GM12865 (cell line): ENCODE measurements at regions not wholly inside any gene's neighbourhood (a gene's known extent, or its start where the extent isn't known, plus 50 kb on each side); places are given as distances from the start of the nearest gene placed in this dataset.

ENCODE experiments used
- DNase-seq: peaks from one replicate; pipeline ENCODE4 v3.0.0; 2010; ENCODE audit warnings: low read depth
- H3K4me3 ChIP-seq: 2 replicates; pipeline ENCODE4 v1.5.1; 2011; ENCODE audit warnings: mild to moderate bottlenecking, low read depth, low read length, control low read depth
- TF ChIP-seq, protein P1 (sequence below): IDR thresholded peaks from 2 replicates; pipeline ENCODE4 v1.5.1; 2011; ENCODE audit warnings: low read length, control low read depth, low read depth, inconsistent platforms; ENCODE audit not compliant: insufficient read depth; ENCODE audit errors: missing control alignments

GRCh38 chr2:120405759-120406099 is 59.8 kb downstream of the INHBB start:
- DNase-seq = no peak
- no peak overlapping the region for H3K4me3 ChIP-seq
- TF ChIP-seq, protein P1, sequence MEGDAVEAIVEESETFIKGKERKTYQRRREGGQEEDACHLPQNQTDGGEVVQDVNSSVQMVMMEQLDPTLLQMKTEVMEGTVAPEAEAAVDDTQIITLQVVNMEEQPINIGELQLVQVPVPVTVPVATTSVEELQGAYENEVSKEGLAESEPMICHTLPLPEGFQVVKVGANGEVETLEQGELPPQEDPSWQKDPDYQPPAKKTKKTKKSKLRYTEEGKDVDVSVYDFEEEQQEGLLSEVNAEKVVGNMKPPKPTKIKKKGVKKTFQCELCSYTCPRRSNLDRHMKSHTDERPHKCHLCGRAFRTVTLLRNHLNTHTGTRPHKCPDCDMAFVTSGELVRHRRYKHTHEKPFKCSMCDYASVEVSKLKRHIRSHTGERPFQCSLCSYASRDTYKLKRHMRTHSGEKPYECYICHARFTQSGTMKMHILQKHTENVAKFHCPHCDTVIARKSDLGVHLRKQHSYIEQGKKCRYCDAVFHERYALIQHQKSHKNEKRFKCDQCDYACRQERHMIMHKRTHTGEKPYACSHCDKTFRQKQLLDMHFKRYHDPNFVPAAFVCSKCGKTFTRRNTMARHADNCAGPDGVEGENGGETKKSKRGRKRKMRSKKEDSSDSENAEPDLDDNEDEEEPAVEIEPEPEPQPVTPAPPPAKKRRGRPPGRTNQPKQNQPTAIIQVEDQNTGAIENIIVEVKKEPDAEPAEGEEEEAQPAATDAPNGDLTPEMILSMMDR = no peak

DNA sequence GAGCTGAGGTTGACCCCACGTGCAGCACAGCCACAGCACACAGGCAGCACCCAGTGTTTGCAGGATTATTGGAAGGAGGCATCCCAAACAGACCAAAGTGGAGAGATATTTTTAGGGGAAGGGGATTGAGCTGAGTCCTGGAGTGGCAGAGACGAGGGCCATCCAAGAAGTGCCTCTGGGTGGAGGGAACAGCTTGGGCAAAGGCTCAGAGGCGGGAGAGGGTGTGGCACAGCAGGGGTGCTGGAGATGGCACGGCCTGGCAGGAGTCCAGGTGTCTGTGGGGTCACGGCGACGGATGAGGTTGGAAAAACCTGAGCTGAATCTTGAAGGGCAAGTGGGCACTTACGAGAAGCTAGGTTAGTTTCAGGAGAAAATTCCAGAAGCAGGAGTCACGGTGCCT is 60.6 kb downstream of the INHBB start:
- no peak for DNase-seq
- H3K4me3 ChIP-seq = no peak overlapping the region
- TF ChIP-seq, protein P1 = no peak

DNA sequence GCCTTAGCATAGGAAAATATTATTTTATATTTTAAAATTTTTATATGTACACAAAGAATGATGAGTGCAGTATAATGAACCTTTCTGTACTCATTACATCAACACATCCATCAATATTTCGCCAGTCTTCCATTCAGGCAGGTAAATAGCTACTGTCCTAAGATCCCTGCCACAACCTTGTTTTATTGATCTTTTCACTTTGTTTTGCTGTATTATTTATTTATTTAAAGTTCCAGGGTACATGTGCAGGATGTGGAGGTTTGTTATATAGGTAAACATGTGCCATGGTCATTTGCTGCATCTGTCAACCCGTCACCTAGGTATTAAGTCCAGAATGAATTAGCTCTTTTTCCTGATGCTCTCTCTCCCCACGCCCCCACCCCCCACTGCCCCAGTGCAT is 64.6 kb downstream of the INHBB start:
- H3K4me3 ChIP-seq = no peak overlapping the region
- DNase-seq = no peak
- TF ChIP-seq, protein P1 = no peak

DNA sequence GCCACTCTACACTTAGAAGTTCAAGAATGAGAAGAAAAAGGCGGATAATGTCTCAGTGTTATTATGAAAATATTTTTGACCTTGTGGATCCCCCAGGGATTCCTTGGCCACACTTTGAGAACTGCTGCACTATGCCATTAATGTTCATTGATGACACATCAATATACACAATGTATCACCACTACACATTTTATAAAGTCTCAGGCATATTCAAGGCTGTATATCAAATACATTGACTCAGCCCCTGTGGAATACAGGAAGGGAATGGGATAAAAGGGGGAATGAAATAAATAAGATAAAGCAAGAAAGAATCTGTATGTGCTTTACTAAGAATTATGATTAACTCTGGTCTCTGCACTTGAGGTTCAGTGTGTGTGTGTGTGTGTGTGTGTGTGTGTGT is 69.1 kb downstream of the INHBB start:
- no peak for DNase-seq
- H3K4me3 ChIP-seq = no peak overlapping the region
- TF ChIP-seq, protein P1 = no peak

DNA sequence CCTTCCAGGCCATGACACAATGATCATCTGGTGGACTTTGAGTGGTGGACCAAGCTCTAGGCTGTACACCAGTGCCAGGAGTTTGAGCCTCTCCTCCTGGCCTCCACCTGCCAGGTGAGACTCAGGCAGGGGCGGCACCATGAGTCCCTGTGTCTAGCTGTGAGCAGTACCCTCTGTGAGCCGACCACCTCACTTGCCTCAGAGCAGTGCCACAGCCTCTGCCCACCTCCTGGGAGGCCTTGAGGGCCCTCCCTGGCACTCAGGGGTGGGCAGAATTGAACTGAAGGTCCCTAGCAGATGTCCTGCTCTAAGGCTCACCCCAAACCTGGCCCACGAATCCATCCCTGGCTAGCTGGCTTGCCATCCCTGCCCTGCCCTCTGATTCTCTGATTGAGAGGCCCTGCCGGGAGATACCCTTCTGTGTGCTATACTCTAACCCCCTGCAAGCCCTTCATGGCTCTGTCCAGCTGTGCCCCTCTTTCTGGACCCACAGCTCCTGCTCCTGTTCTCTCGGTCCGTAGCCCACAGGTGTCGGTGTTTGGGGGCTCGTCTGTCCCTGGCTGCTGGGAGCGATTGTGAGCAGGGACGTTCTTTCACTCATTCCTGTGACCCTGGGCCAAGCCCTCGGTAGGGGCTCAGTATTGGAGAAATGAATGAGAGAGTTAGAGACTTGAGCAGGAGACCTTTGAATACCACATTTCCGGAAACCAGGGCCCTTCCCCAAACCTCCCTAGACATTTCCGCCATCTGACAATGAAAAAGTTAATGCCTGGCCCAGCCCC is 70.0 kb downstream of the INHBB start:
- no peak overlapping the region for H3K4me3 ChIP-seq
- DNase-seq = no peak
- TF ChIP-seq, protein P1 = no peak

- H3K4me3 ChIP-seq = no peak overlapping the region
- TF ChIP-seq, protein P1 = no peak
These were observed 72.3 kb downstream of the INHBB start for GRCh38 chr2:120418174-120418787.

DNA sequence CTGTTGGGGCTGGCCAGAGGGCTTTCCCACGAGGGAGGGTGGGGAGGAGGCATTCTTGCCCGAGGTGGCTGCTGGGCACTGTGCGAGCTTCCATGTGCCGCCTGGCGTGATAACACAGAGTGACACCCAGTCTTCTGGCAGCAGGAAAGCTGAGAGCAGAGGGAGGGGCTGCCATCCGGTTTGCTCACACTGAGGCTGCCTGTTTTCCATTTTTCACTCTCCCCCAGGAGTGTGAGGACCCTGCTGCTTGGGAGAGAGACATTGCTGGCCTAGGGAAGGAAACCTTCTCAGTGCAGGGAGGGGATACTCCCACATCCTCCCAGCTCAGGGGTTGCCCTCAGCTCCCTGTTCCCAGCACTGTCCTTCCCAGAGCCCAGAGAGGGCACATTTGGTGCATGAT is 73.1 kb downstream of the INHBB start:
- DNase-seq = no peak

More at GRCh38 chr2:120418174-120418787, 72.3 kb downstream of the INHBB start:
- DNase-seq = no peak

More for the DNA sequence above, 73.1 kb downstream of the INHBB start:
- no peak overlapping the region for H3K4me3 ChIP-seq
- TF ChIP-seq, protein P1 = no peak
